ENCODE measurements at regions not wholly inside any gene's neighbourhood (a gene's known extent, or its start where the extent isn't known, plus 50 kb on each side); places are given as distances from the start of the nearest gene placed in this dataset.
A peak's percentile ranks its signal among the peaks of the same experiment; 100 is the strongest.

- no peak for DNase-seq (ENCODE audit: low spot score)
Observed at GRCh38 chr2:79453918-79454317, 58.9 kb upstream of the CTNNA2 start.

- DNase-seq (ENCODE audit: low spot score): no peak
Observed at GRCh38 chr2:79452651-79453050, 60.2 kb upstream of the CTNNA2 start.

- DNase-seq (ENCODE audit: low spot score): no peak
Observed at GRCh38 chr2:79447463-79447862, 65.4 kb upstream of the CTNNA2 start.

- no peak for DNase-seq (ENCODE audit: low spot score)
Observed at GRCh38 chr2:79446313-79446712, 66.5 kb upstream of the CTNNA2 start.

- no peak for DNase-seq (ENCODE audit: low spot score)
Observed at GRCh38 chr2:79437433-79438267, 75.2 kb upstream of the CTNNA2 start.

- DNase-seq (ENCODE audit: low spot score): no peak
Observed at GRCh38 chr2:79434362-79434761, 78.5 kb upstream of the CTNNA2 start.

GRCh38 chr2:79432731-79433146 is 80.1 kb upstream of the CTNNA2 start:
- no peak for DNase-seq (ENCODE audit: low spot score)

- no peak for DNase-seq (ENCODE audit: low spot score)
Observed at GRCh38 chr2:79428745-79429144, 84.1 kb upstream of the CTNNA2 start.

GRCh38 chr2:79414690-79415089 is 98.2 kb upstream of the CTNNA2 start:
- no peak for DNase-seq (ENCODE audit: low spot score)

GRCh38 chr2:79394485-79394859 is 118.4 kb upstream of the CTNNA2 start:
- no peak for DNase-seq (ENCODE audit: low spot score)

- DNase-seq (ENCODE audit: low spot score): no peak
Observed at GRCh38 chr2:79393806-79394484, 118.9 kb upstream of the CTNNA2 start.

GRCh38 chr2:79393107-79393685 is 119.7 kb upstream of the CTNNA2 start:
- DNase-seq (ENCODE audit: low spot score): no peak

- no peak for DNase-seq (ENCODE audit: low spot score)
Observed at GRCh38 chr2:79389481-79389880, 123.4 kb upstream of the CTNNA2 start.

GRCh38 chr2:79388024-79388423 is 124.8 kb upstream of the CTNNA2 start:
- DNase-seq (ENCODE audit: low spot score): no peak

- no peak for DNase-seq (ENCODE audit: low spot score)
Observed at GRCh38 chr2:79387431-79387830, 125.4 kb upstream of the CTNNA2 start.

GRCh38 chr2:79383681-79384080 is 129.2 kb upstream of the CTNNA2 start:
- no peak for DNase-seq (ENCODE audit: low spot score)

GRCh38 chr2:79375817-79376216 is 137.0 kb upstream of the CTNNA2 start:
- DNase-seq (ENCODE audit: low spot score): peak; percentile 2

GRCh38 chr2:79373358-79374130 is 139.3 kb upstream of the CTNNA2 start:
- DNase-seq (ENCODE audit: low spot score): no peak

GRCh38 chr2:79370976-79371538 is 141.8 kb upstream of the CTNNA2 start:
- no peak for DNase-seq (ENCODE audit: low spot score)

- no peak for DNase-seq (ENCODE audit: low spot score)
Observed at GRCh38 chr2:79369127-79369526, 143.7 kb upstream of the CTNNA2 start.

- no peak for DNase-seq (ENCODE audit: low spot score)
Observed at GRCh38 chr2:79368116-79368630, 144.7 kb upstream of the CTNNA2 start.

- DNase-seq (ENCODE audit: low spot score): no peak
Observed at GRCh38 chr2:79359419-79359818, 153.4 kb upstream of the CTNNA2 start.
